GM18870 (cell line): ENCODE measurements at regions not wholly inside any gene's neighbourhood (a gene's known extent, or its start where the extent isn't known, plus 50 kb on each side); places are given as distances from the start of the nearest gene placed in this dataset.
"Not testable (repeated sequence)": the region's sequence is repeated elsewhere in the genome, so short reads cannot be mapped to it uniquely, and the experiment has no call there.

Experiments
- ATAC-seq: cut with Tn5 transposase; IDR thresholded peaks from one replicate; pipeline ENCODE4 v1.9.1; 2021; ENCODE audit warnings: moderate library complexity; ENCODE audit not compliant: unreplicated experiment

GRCh38 chr1:217138799-217139466, 415.7 kb upstream of the ESRRG start:
- no peak for ATAC-seq

- ATAC-seq, result no peak
These were observed 415.0 kb upstream of the ESRRG start for GRCh38 chr1:217138173-217138765.

- no peak for ATAC-seq
These were observed 414.1 kb upstream of the ESRRG start for GRCh38 chr1:217137210-217137881.

- no peak for ATAC-seq
These were observed 413.6 kb upstream of the ESRRG start for GRCh38 chr1:217136895-217137205.

GRCh38 chr1:217135987-217136894, 413.0 kb upstream of the ESRRG start:
- no peak for ATAC-seq

GRCh38 chr1:217135569-217135915, 412.3 kb upstream of the ESRRG start:
- ATAC-seq, result no peak

GRCh38 chr1:217134857-217135568, 411.8 kb upstream of the ESRRG start:
- no peak for ATAC-seq

- ATAC-seq, result no peak
These were observed 411.0 kb upstream of the ESRRG start for GRCh38 chr1:217133958-217134856.

- no peak for ATAC-seq
These were observed 409.9 kb upstream of the ESRRG start for GRCh38 chr1:217133092-217133491.

- not testable (repeated sequence) for ATAC-seq
These were observed 400.1 kb upstream of the ESRRG start for GRCh38 chr1:217123340-217123739.

- ATAC-seq, result no peak
These were observed 394.8 kb upstream of the ESRRG start for GRCh38 chr1:217117973-217118465.

- ATAC-seq, result no peak
These were observed 392.5 kb upstream of the ESRRG start for GRCh38 chr1:217115404-217116380.

GRCh38 chr1:217109928-217110327, 386.7 kb upstream of the ESRRG start:
- ATAC-seq, result no peak

GRCh38 chr1:217106231-217106901, 383.1 kb upstream of the ESRRG start:
- no peak for ATAC-seq

GRCh38 chr1:217105437-217105836, 382.2 kb upstream of the ESRRG start:
- ATAC-seq, result no peak

- no peak for ATAC-seq
These were observed 374.6 kb upstream of the ESRRG start for GRCh38 chr1:217097819-217098218.

- ATAC-seq, result no peak
These were observed 373.0 kb upstream of the ESRRG start for GRCh38 chr1:217096200-217096599.

- no peak for ATAC-seq
These were observed 371.9 kb upstream of the ESRRG start for GRCh38 chr1:217095050-217095622.
